OCI-LY3 (cell line): ENCODE measurements at regions not wholly inside any gene's neighbourhood (a gene's known extent, or its start where the extent isn't known, plus 50 kb on each side); places are given as distances from the start of the nearest gene placed in this dataset.
"Not testable (repeated sequence)": the region's sequence is repeated elsewhere in the genome, so short reads cannot be mapped to it uniquely, and the experiment has no call there.

Source experiments
- CTCF ChIP-seq: fragments of 200-600, 300-600 bp; sonication (generic); IDR thresholded peaks from 2 replicates; pipeline ENCODE4 v1.5.1; 2014; ENCODE audit warnings: antibody characterized with exemption, low read length, low read depth
- EZH2phosphoT487 ChIP-seq: fragments of 200-600 bp; shearing (Covaris generic); IDR thresholded peaks from 2 replicates; pipeline ENCODE4 v1.6.1; 2018; ENCODE audit warnings: antibody characterized with exemption, mixed run types, low read depth

- TF ChIP-seq CTCF, EZH2phosphoT487: not testable (repeated sequence)
Observed at GRCh38 chr5:16990817-16991520, 54.9 kb upstream of the MYO10 start.
